ENCODE measurements at regions not wholly inside any gene's neighbourhood (a gene's known extent, or its start where the extent isn't known, plus 50 kb on each side); places are given as distances from the start of the nearest gene placed in this dataset.

- no peak for DNase-seq
These were observed 102.6 kb upstream of the CDH11 start for GRCh38 chr16:65224471-65224870.

- DNase-seq: no peak
These were observed 101.5 kb upstream of the CDH11 start for GRCh38 chr16:65223335-65223734.

- no peak for DNase-seq
These were observed 100.7 kb upstream of the CDH11 start for GRCh38 chr16:65222536-65222935.

GRCh38 chr16:65222049-65222448 is 100.2 kb upstream of the CDH11 start:
- no peak for DNase-seq

- DNase-seq: no peak
These were observed 97.9 kb upstream of the CDH11 start for GRCh38 chr16:65219786-65220185.

- DNase-seq: no peak
These were observed 96.5 kb upstream of the CDH11 start for GRCh38 chr16:65218348-65218747.

- DNase-seq: no peak
These were observed 92.2 kb upstream of the CDH11 start for GRCh38 chr16:65213866-65214595.

- no peak for DNase-seq
These were observed 90.9 kb upstream of the CDH11 start for GRCh38 chr16:65212791-65213190.

GRCh38 chr16:65212240-65212639 is 90.4 kb upstream of the CDH11 start:
- no peak for DNase-seq

GRCh38 chr16:65202461-65202860 is 80.6 kb upstream of the CDH11 start:
- DNase-seq: no peak

- DNase-seq: no peak
These were observed 79.6 kb upstream of the CDH11 start for GRCh38 chr16:65201511-65201910.

GRCh38 chr16:65200857-65201256 is 79.0 kb upstream of the CDH11 start:
- DNase-seq: no peak

GRCh38 chr16:65200156-65200773 is 78.4 kb upstream of the CDH11 start:
- no peak for DNase-seq

- no peak for DNase-seq
These were observed 74.7 kb upstream of the CDH11 start for GRCh38 chr16:65196420-65197075.

- DNase-seq: no peak
These were observed 74.1 kb upstream of the CDH11 start for GRCh38 chr16:65195998-65196397.

- no peak for DNase-seq
These were observed 63.4 kb upstream of the CDH11 start for GRCh38 chr16:65185241-65185778.

- DNase-seq: no peak
These were observed 59.3 kb upstream of the CDH11 start for GRCh38 chr16:65181071-65181561.

- DNase-seq: no peak
These were observed 56.3 kb upstream of the CDH11 start for GRCh38 chr16:65178151-65178550.

GRCh38 chr16:65176603-65177002 is 54.7 kb upstream of the CDH11 start:
- no peak for DNase-seq

GRCh38 chr16:65172356-65172755 is 50.5 kb upstream of the CDH11 start:
- no peak for DNase-seq
